Epithelial cell of proximal tubule (primary cell): ENCODE measurements at regions not wholly inside any gene's neighbourhood (a gene's known extent, or its start where the extent isn't known, plus 50 kb on each side); places are given as distances from the start of the nearest gene placed in this dataset.
"Not testable (repeated sequence)": the region's sequence is repeated elsewhere in the genome, so short reads cannot be mapped to it uniquely, and the experiment has no call there.

Experiments
- DNase-seq: peaks from one replicate; pipeline ENCODE4 v3.0.0-alpha.2; 2011; ENCODE audit warnings: low read depth
- H3K4me3 ChIP-seq: 2 replicates; pipeline ENCODE4 v1.5.1; 2011; ENCODE audit warnings: low read depth, mild to moderate bottlenecking, low read length
- CTCF ChIP-seq: conservative IDR thresholded peaks from 2 replicates; pipeline ENCODE4 v1.5.1; 2012; ENCODE audit warnings: low read depth, mild to moderate bottlenecking, low read length

GRCh38 chr6:78377056-78377455, 490.3 kb upstream of the IRAK1BP1 start:
- no peak overlapping the region for H3K4me3 ChIP-seq
- TF ChIP-seq CTCF, result no peak
- no peak for DNase-seq

GRCh38 chr6:78379982-78380381, 487.4 kb upstream of the IRAK1BP1 start:
- no peak overlapping the region for H3K4me3 ChIP-seq

GRCh38 chr6:78380541-78380940, 486.8 kb upstream of the IRAK1BP1 start:
- DNase-seq, result no peak
- no peak overlapping the region for H3K4me3 ChIP-seq
- no peak for TF ChIP-seq CTCF

More at GRCh38 chr6:78379982-78380381, 487.4 kb upstream of the IRAK1BP1 start:
- no peak for DNase-seq
- no peak for TF ChIP-seq CTCF

- DNase-seq, result no peak
- no peak overlapping the region for H3K4me3 ChIP-seq
- TF ChIP-seq CTCF, result no peak
These were observed 483.4 kb upstream of the IRAK1BP1 start for GRCh38 chr6:78383968-78384367.

GRCh38 chr6:78386854-78387253, 480.5 kb upstream of the IRAK1BP1 start:
- not testable (repeated sequence) for H3K4me3 ChIP-seq, DNase-seq

GRCh38 chr6:78390066-78390465, 477.3 kb upstream of the IRAK1BP1 start:
- DNase-seq, result no peak
- no peak overlapping the region for H3K4me3 ChIP-seq
- no peak for TF ChIP-seq CTCF

- H3K4me3 ChIP-seq, result no peak overlapping the region
- DNase-seq, result no peak
- TF ChIP-seq CTCF, result no peak
These were observed 469.9 kb upstream of the IRAK1BP1 start for GRCh38 chr6:78397499-78397898.

GRCh38 chr6:78398292-78398691, 469.1 kb upstream of the IRAK1BP1 start:
- TF ChIP-seq CTCF, result no peak
- DNase-seq, result no peak
- H3K4me3 ChIP-seq, result no peak overlapping the region
